Bronchial epithelial cell (primary cell): ENCODE measurements at regions not wholly inside any gene's neighbourhood (a gene's known extent, or its start where the extent isn't known, plus 50 kb on each side); places are given as distances from the start of the nearest gene placed in this dataset.
"Not testable (repeated sequence)": the region's sequence is repeated elsewhere in the genome, so short reads cannot be mapped to it uniquely, and the experiment has no call there.

Experiments used
- DNase-seq: peaks from one replicate; pipeline ENCODE4 v3.0.0-alpha.2; 2010; ENCODE audit warnings: low read depth
- FAIRE-seq: peaks from 2 replicates; lab custom pipeline; 2011; peaks lifted over from hg19 to GRCh38; lab: Jason Lieb, UNC
- H3K27me3 ChIP-seq: 2 replicates; pipeline ENCODE4 v1.5.1; 2011; ENCODE audit warnings: low read length; ENCODE audit not compliant: control insufficient read depth, insufficient read depth
- H3K36me3 ChIP-seq: 2 replicates; pipeline ENCODE4 v1.5.1; 2011; ENCODE audit warnings: low read length; ENCODE audit not compliant: control insufficient read depth, insufficient read depth
- H3K4me3 ChIP-seq: 2 replicates; pipeline ENCODE4 v1.5.1; 2011; ENCODE audit warnings: mild to moderate bottlenecking, low read depth, low read length, control low read depth
- CTCF ChIP-seq: IDR thresholded peaks from 2 replicates; pipeline ENCODE4 v1.5.1; 2011; ENCODE audit warnings: mild to moderate bottlenecking, moderate library complexity, low read length, control low read depth, inconsistent platforms; ENCODE audit not compliant: insufficient read depth, severe bottlenecking

GRCh38 chr2:84131278-84131830 lies 327.7 kb downstream of the SUCLG1 start:
- Histone ChIP-seq H3K36me3 (no peaks in the 10 kb centered on the region), H3K4me3 (no peak overlapping the region), H3K27me3 (no peaks in the 10 kb centered on the region)
- FAIRE-seq = no peak
- DNase-seq = no peak
- no peak for TF ChIP-seq CTCF

- FAIRE-seq = no peak
- TF ChIP-seq CTCF = no peak
- H3K4me3 ChIP-seq = no peak overlapping the region
- H3K36me3 ChIP-seq = no peaks in the 10 kb centered on the region
- no peak for DNase-seq
- H3K27me3 ChIP-seq = no peaks in the 10 kb centered on the region
Measured at GRCh38 chr2:84129018-84129417, 330.1 kb downstream of the SUCLG1 start.

- H3K4me3 ChIP-seq, H3K27me3 ChIP-seq, DNase-seq, FAIRE-seq, H3K36me3 ChIP-seq: not testable (repeated sequence)
Measured at GRCh38 chr2:84127812-84128211, 331.3 kb downstream of the SUCLG1 start.

GRCh38 chr2:84126530-84126929 lies 332.6 kb downstream of the SUCLG1 start:
- Histone ChIP-seq H3K36me3 (no peaks in the 10 kb centered on the region), H3K27me3 (no peaks in the 10 kb centered on the region), H3K4me3 (no peak overlapping the region)
- no peak for DNase-seq
- no peak for TF ChIP-seq CTCF
- no peak for FAIRE-seq

GRCh38 chr2:84126084-84126483 lies 333.0 kb downstream of the SUCLG1 start:
- no peak overlapping the region for H3K4me3 ChIP-seq
- FAIRE-seq (no peak), DNase-seq (no peak)
- H3K27me3 ChIP-seq = no peaks in the 10 kb centered on the region
- no peak for TF ChIP-seq CTCF
- no peaks in the 10 kb centered on the region for H3K36me3 ChIP-seq

- no peak overlapping the region for H3K4me3 ChIP-seq
- no peaks in the 10 kb centered on the region for H3K36me3 ChIP-seq
- DNase-seq (no peak), FAIRE-seq (no peak)
- TF ChIP-seq CTCF = no peak
- H3K27me3 ChIP-seq = no peaks in the 10 kb centered on the region
Measured at GRCh38 chr2:84116143-84116542, 342.9 kb downstream of the SUCLG1 start.
